Retinal pigment epithelial cell (primary cell): ENCODE measurements at regions not wholly inside any gene's neighbourhood (a gene's known extent, or its start where the extent isn't known, plus 50 kb on each side); places are given as distances from the start of the nearest gene placed in this dataset.

ENCODE experiments used
- DNase-seq: peaks from one replicate; pipeline ENCODE4 v3.0.0-alpha.2; 2010; ENCODE audit warnings: low read depth
- H3K4me3 ChIP-seq: 2 replicates; pipeline ENCODE4 v1.5.1; 2011; ENCODE audit warnings: mild to moderate bottlenecking, low read length, control low read depth, moderate library complexity
- TF ChIP-seq, protein P1 (sequence below): conservative IDR thresholded peaks from 2 replicates; pipeline ENCODE4 v1.5.1; 2011; ENCODE audit warnings: low read depth, low read length, control low read depth, inconsistent platforms

DNA sequence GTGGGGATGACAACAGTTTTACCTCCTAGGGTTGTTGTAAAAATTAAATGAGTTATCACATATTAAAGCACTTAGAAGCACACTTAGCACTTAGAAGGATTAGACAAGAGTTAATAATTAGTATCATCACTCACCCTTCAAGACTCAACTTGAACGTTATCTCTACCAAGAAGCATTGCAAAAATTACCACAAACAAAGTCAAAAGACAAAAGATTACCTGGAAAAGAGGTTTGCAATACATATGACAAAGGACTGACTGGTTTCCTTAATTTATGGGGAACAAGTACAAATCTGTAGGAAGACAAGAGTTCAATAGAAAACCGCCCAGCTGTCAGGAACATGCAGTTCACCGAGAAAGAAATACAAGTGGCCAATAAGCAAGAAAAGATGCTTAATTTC lies 93.3 kb upstream of the ATP1A1 start:
- TF ChIP-seq, protein P1, sequence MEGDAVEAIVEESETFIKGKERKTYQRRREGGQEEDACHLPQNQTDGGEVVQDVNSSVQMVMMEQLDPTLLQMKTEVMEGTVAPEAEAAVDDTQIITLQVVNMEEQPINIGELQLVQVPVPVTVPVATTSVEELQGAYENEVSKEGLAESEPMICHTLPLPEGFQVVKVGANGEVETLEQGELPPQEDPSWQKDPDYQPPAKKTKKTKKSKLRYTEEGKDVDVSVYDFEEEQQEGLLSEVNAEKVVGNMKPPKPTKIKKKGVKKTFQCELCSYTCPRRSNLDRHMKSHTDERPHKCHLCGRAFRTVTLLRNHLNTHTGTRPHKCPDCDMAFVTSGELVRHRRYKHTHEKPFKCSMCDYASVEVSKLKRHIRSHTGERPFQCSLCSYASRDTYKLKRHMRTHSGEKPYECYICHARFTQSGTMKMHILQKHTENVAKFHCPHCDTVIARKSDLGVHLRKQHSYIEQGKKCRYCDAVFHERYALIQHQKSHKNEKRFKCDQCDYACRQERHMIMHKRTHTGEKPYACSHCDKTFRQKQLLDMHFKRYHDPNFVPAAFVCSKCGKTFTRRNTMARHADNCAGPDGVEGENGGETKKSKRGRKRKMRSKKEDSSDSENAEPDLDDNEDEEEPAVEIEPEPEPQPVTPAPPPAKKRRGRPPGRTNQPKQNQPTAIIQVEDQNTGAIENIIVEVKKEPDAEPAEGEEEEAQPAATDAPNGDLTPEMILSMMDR, result no peak
- no peak for DNase-seq
- no peak overlapping the region for H3K4me3 ChIP-seq

DNA sequence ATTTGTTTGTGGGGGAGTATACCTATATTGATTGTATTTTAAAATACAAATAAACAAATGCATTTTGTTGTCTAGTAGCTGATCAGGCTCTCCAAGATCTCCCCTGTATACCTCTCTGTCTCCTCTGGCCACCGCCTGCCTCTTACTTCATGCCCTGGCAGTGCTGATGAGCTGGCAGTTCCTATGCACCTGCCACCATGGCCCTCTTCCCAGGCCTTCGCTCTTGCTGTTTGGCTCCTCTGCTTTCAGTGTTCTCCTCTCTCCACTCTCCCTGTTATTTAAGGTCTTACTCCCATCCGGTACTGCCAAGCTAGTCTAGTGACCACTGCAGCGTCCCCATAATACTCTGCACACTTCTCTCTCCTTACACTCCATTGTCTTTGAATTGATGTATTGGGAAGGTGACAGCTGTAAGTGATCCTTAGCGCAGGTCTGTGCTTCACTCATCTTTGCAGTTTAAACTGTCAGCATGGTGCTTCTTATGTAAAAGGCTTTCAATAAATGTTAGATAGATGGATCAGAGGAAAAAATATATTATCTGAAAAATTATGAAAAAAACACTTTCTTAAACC lies 88.1 kb upstream of the ATP1A1 start:
- TF ChIP-seq, protein P1, result no peak
- no peak overlapping the region for H3K4me3 ChIP-seq
- no peak for DNase-seq

DNA sequence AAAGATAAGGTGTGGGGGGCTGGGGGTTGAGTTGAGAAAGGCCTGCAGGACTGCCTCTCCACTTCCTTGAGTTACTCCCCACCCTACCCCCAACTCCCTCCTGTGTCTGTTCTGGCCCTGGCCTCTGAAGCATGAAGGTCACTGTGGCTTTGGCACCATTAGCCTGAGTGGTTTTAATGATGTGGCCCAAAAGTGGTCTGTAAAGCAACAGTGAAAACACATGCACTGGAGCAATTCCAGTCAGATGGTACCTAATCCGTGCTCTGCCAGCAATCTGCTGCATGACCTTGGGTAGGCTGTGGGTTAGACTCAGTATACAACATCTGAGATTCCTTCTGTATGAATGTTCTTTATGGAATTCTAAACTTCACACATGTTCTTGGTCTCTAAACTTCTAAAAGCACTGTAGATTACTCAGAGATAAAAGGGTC lies 86.5 kb upstream of the ATP1A1 start:
- TF ChIP-seq, protein P1, result no peak
- DNase-seq, result no peak
- H3K4me3 ChIP-seq, result no peak overlapping the region

DNA sequence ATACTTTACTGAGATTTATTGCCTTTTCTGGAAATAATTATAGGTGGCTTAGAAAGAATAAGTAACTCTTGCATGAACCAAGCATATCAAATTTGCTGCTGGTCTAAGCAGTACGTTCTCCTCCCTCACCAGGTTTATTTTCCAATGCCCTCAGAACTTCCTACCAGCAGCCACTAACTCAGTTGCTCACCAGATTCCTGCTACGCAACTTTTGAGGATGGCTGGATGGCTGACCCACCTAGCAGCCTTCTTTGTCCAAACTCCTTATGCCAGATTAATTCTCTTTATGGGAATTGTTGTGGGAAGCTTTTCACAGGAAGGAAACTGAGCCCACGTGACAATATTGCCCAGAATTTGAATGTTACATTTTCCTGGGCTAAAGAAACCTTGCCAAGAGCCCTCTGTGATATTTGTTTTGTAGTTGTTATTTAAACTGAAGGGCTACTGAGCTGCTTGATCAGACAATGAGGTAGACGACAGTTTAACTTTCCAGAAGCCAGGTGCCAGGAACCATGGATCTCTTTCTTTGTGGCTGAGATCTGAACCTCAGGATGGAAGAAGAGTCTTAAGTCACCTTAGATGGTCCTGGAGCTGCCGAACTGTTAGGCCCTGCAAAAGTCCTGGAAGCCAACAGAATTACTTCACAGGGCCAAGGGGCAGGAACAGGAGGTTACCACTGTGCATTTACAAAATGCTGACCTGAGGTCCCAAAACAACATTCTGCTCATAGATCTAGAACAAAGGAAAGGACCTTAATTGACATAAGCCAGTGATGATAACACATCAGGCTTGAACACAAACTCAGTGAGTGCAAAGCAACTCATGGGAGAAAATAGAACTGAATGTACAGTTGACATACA lies 85.5 kb upstream of the ATP1A1 start:
- no peak overlapping the region for H3K4me3 ChIP-seq
- TF ChIP-seq, protein P1, result no peak
- no peak for DNase-seq

DNA sequence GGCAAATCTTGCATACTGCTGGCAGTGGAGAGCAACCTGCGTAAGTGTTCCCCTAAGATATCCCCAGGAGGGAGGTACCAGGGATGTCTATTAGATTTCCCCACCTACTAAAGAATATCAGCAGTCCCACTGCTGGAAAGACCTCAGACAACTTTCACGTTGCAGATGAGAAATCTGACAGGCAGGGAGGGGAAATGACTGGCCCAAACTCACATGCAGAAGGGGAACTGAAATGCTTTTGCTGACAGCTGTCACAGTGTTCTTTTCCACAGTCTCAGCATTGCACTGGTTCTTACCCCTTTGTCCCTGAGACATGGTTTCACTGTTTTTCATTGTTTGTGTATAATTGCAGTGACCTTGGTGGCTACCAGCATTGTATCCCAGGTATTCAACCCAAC lies 84.8 kb upstream of the ATP1A1 start:
- TF ChIP-seq, protein P1, result no peak
- no peak overlapping the region for H3K4me3 ChIP-seq
- no peak for DNase-seq

DNA sequence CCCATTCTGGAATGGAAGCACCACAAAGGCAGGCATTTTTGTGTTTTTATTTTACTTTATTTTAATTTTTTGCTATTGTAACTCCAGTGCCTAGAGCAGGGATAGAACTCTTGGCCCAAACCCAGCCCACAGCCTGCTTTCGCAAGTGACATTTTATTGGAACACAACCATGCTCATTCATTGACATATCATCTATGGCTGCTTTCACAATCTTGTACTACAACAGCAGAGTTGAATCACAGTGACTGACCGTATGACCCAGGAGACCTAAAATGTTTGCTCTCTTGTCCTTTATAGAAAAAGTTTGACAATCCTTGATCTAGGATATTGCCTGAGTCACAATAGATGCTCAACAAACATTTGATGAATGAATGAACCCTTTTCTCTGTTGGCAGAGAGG lies 83.9 kb upstream of the ATP1A1 start:
- no peak overlapping the region for H3K4me3 ChIP-seq

More for the DNA sequence above, 83.9 kb upstream of the ATP1A1 start:
- no peak for DNase-seq
- TF ChIP-seq, protein P1, result no peak
